COR-L47 (cell line): ENCODE measurements at regions not wholly inside any gene's neighbourhood (a gene's known extent, or its start where the extent isn't known, plus 50 kb on each side); places are given as distances from the start of the nearest gene placed in this dataset.
"Not testable (repeated sequence)": the region's sequence is repeated elsewhere in the genome, so short reads cannot be mapped to it uniquely, and the experiment has no call there.

Experiments
- DNase-seq: peaks from one replicate; lab custom pipeline; 2025; lab: John Stamatoyannopoulos, UW

- DNase-seq, result no peak
These were observed 101.4 kb upstream of the IL15 start for GRCh38 chr4:141534985-141535384.

DNA sequence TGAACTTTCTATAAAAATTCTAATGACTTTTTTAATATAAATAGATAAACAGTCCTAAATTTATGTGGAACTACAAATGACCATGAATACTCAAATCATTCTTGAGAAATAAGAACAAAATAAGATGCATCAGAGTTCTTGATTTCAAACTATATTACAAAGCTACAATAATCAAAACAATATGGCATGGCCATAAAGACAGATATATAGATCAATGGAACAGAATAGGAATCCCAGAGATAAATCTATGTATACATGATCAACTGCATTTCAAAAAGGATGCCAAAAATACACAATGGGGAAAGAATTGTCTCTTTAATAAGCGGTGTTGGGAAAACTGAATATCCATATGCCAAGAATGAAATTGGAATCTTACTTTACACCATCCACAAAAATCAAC lies 98.4 kb upstream of the IL15 start:
- DNase-seq, result no peak

DNA sequence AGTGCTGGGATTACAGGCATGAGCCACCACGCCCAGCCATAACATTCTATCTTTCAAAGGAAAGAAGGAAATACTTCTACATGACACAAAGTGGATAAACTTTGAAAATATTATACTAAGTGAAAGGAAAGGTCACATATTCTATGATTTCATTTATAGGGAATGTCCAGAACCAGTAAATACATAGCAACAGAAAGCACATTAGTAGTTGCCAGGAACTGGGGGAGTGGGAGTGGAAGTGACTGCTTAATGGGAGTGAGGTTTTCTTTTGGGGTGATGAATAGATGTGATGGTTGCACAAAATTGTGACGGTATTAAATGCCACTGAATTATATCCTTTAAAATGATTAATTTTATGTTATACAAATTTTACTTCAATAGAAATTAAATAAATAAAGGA lies 95.7 kb upstream of the IL15 start:
- no peak for DNase-seq

GRCh38 chr4:141541851-141542250 lies 94.5 kb upstream of the IL15 start:
- DNase-seq, result no peak

DNA sequence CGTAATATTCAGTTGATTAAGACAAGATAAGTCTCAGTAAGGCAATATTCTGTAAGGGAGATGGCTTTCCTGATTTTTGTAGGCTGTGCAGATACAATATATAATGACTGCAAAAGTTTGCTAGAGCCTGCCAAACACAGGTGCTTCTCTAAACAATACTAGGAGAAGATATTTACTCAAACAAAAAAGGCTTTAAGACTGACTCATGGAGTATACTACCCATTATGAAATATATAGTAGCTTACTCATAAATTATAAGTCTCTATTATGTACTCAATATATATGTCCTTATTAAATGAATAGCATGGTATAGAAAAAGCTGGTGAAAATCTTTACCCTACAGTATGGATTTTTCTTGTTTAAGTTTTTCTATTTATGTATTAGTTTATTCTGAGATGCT lies 93.2 kb upstream of the IL15 start:
- no peak for DNase-seq

DNA sequence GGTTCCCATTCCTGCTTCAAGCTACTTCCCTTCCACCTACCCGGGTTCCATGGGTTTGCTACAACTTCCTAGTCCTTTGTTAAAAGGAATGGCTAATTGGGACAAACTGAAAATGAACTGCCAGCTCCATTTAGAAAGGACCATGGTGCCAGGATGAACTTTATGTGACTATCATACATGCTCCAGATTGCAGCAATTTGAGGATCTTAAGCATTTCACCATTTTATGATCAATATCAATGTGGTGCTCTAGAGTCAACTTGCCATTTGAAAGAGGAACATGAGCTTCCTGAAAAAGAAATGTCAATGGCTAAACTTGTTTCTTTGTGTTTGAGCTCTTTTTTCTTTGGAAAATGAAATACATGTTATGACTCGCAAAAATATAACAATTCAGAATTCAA lies 92.7 kb upstream of the IL15 start:
- DNase-seq, result no peak

GRCh38 chr4:141548791-141549190 lies 87.6 kb upstream of the IL15 start:
- DNase-seq, result no peak

- no peak for DNase-seq
These were observed 76.3 kb upstream of the IL15 start for GRCh38 chr4:141560056-141560455.

GRCh38 chr4:141562649-141563048 lies 73.7 kb upstream of the IL15 start:
- no peak for DNase-seq

GRCh38 chr4:141563723-141564122 lies 72.7 kb upstream of the IL15 start:
- DNase-seq, result no peak

DNA sequence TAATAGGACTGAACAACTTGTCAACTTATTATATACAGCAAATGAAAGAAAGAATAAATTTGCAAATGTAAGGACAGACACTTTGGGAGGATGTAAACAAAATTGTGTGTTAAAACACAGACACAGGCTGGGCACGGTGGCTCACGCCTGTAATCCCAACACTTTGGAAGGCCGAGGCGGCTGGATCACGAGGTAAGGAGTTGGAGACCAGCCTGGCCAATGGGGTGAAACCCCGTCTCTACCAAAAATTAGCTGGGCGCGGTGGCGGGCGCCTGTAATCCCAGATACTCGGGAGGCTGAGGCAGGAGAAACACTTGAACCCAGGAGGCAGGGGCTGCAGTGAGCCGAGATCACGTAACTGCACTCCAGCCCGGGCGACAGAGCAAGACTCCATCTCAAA lies 71.4 kb upstream of the IL15 start:
- not testable (repeated sequence) for DNase-seq

GRCh38 chr4:141565379-141566089 lies 70.8 kb upstream of the IL15 start:
- no peak for DNase-seq

GRCh38 chr4:141567326-141567915 lies 69.0 kb upstream of the IL15 start:
- no peak for DNase-seq

DNA sequence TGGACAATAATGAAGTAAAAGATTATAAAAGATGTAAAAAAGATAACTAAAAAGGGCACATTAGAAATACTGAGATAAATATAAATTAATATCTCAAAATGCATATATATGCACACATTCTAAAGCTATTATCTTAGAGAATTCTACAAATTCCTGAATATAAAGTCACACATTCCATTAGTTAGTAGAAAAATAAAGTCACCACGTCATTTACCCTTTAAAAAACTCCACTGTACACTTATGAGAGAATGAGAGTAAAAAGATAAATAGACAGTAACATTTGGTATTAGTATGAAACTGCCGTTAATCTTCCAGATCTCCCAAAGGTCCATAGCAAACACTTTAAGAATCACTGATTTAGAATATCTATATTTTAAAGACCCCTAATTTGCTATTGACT lies 67.2 kb upstream of the IL15 start:
- no peak for DNase-seq

GRCh38 chr4:141570290-141570689 lies 66.1 kb upstream of the IL15 start:
- DNase-seq, result no peak

GRCh38 chr4:141571362-141571761 lies 65.0 kb upstream of the IL15 start:
- no peak for DNase-seq

- no peak for DNase-seq
These were observed 64.6 kb upstream of the IL15 start for GRCh38 chr4:141571793-141572192.

- DNase-seq, result no peak
These were observed 62.7 kb upstream of the IL15 start for GRCh38 chr4:141573678-141574077.

DNA sequence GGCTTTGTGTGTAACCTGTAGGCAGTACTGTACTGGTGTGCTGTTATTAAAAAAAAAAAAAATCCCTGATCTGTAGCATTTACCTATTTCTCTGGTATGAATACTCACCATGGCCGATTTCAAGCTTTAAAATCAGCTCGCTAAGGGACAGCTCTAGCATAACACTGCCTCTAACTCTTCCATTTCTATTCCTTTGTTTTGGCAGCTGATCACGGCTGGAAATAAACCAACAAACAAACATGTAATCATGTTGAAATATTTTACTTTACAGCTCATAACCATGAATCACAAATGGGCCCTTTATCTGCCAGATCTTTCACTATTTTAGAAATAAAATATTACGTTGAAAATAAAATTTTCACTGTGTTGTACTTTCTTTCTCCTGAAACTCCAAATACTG lies 60.5 kb upstream of the IL15 start:
- DNase-seq, result no peak

DNA sequence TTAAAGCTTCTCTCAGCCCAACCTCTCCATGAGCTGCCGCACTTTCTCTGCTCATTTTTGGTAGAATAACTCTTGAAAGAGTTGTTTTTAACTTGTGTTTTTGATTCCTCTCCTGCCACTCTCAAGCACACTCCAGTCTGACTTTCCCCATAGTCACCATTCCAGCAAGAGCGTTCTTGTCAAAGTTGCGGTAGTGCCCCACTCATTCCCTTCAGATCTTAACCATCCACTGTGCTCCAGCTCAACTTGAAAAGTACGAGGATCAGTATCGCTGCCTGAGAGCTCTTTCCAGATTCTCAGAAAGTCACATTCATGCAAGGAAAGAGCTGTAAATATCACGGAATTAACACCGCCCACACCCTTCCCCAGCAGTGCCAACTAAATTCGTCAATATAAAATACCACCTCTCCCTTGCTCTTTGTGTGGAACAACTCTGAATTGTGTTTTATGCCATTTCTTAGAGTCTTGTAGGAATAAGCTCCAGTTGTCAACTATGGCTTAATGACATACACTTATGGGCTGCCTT lies 59.7 kb upstream of the IL15 start:
- DNase-seq, result no peak

- no peak for DNase-seq
These were observed 57.9 kb upstream of the IL15 start for GRCh38 chr4:141578451-141578850.

DNA sequence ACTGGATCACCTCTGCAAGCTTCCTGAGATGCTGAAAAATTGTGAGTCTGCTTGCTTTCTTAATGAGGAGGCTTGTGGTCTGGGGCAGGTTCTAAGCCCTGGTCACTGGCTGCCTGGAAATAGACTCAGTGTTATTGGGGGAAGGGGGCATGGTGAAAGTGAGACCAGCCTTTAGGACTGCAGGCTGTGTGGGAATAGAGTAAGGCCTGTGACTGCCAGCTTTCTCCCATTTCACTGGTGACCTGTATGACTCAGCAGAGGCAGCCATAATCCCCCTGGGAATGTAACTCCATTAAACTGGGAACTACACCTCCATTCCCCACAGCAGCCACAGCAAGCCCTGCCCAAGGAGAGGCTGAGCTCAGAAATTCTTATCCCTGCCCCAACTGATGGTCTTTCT lies 55.9 kb upstream of the IL15 start:
- DNase-seq, result no peak
